Right lobe of liver (tissue), 4 donors: ENCODE measurements at regions not wholly inside any gene's neighbourhood (a gene's known extent, or its start where the extent isn't known, plus 50 kb on each side); places are given as distances from the start of the nearest gene placed in this dataset.

Source experiments
- POLR2A ChIP-seq: fragments of 450-650 bp; IDR thresholded peaks from one replicate; pipeline ENCODE4 v1.6.1; 2017; ENCODE audit warnings: antibody characterized with exemption, mild to moderate bottlenecking
- TF ChIP-seq, protein P1 (sequence below), 4 donors: fragments of 200-600 bp in 3 of 4; fragments of 450-650 bp in 1 of 4; IDR thresholded peaks; one replicate each; pipeline versions ENCODE4 v1.5.1 to v1.8.0; 2016 to 2022; ENCODE audit warnings: antibody characterized with exemption in 4 of 4, mild to moderate bottlenecking in 2 of 4
- donor health status: DM: no; HTN: no; CAD: no.
- donor health status: DM: no; HTN: no; CAD: no.
- donor health status: DM: no; HTN: yes; CAD: no.

DNA sequence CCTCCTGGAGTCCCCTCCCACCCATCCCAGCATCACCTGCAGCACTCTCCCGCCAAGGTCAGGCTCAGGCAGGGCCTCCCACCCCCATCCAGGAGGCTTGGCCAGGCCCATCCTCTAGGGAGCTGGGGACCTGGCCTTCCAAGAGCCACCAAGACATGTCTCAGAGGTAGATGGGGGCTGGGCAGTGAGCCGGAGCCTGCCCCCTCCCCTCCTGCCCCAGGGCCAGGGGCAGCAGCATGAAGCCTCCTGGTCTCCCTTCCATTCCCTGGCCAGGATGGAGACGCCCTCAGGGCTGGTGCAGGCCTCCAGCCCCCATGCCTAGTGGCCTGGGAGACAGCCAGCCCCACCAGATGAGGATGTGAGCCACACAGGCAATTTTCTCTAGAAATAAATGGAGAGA, 69.3 kb upstream of the C14orf180 start:
- TF ChIP-seq, protein P1, sequence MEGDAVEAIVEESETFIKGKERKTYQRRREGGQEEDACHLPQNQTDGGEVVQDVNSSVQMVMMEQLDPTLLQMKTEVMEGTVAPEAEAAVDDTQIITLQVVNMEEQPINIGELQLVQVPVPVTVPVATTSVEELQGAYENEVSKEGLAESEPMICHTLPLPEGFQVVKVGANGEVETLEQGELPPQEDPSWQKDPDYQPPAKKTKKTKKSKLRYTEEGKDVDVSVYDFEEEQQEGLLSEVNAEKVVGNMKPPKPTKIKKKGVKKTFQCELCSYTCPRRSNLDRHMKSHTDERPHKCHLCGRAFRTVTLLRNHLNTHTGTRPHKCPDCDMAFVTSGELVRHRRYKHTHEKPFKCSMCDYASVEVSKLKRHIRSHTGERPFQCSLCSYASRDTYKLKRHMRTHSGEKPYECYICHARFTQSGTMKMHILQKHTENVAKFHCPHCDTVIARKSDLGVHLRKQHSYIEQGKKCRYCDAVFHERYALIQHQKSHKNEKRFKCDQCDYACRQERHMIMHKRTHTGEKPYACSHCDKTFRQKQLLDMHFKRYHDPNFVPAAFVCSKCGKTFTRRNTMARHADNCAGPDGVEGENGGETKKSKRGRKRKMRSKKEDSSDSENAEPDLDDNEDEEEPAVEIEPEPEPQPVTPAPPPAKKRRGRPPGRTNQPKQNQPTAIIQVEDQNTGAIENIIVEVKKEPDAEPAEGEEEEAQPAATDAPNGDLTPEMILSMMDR (IDR thresholded peaks at IDR 0.05), result no peak
- TF ChIP-seq POLR2A, result no peak
